HuH-7 (cell line): ENCODE measurements at regions not wholly inside any gene's neighbourhood (a gene's known extent, or its start where the extent isn't known, plus 50 kb on each side); places are given as distances from the start of the nearest gene placed in this dataset.

Experiments used
- DNase-seq: peaks from one replicate; pipeline ENCODE4 v3.0.0; 2011; ENCODE audit warnings: low spot score

DNA sequence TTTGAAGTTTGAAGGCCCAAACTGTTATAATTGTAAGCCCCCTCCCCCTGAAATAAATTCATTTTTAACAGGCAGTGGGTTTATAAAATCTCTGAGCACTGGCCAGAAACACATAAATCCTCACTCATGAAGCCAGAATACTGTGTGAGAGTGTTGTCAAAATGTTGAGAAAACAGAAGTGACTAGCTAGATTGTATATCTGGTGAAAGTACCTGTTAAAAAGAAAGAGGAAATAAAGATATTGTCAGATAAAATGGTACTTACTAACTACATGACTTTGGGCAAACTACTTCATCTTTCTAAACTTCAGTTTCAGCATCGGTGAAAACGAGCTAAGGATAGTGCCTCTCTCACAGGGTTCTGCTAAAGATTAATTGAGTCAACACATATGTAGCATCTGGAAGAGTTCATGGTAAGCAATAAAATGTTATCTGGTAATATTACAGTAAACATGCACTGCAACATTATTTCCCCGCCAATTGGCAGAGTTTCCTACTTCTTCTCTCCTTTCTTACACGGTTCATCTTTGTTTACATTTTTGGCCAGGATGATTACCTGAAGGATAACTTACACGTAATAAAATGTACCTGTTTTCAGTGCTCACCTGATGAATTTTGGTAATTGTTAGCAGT lies 202.5 kb upstream of the CHRM2 start:
- no peak for DNase-seq

DNA sequence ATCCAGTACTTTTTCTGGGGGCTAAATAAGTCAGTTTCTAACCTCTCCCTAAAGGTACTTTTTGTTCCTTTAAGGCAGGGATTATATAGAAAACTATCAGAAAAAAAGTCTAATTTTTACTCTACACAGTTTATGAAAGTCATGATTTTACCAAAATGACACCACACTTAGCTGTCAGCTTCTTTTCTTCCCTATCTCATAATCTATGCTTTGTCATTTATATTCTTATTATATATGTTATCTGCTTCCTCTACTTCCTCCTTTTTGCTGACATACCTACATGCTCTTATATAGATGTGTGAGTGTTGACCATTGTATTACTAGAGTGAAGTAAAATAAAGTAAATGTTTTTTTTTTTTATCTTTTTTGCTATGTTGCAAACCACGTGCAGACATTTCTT lies 203.9 kb upstream of the CHRM2 start:
- no peak for DNase-seq

DNA sequence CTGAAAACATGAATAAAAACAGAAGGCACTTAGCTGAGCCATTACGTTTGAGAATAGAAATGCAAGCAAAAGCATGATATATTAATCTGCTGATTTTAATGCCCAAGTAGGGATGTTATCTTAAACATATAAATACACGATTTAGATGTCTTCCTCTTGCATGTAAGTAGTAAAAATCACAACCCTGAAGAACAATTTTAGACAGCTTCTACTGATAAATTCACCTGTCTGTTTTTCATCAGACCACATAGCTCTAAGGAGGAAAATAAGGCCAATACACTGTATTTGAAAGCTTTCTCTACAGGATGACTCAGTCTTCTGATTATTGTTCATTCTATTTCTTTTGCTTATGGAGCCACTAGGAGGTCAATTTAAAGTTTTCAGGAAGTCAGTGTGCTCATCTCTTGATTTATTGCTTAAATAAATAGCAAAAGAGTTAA lies 210.9 kb upstream of the CHRM2 start:
- no peak for DNase-seq

DNA sequence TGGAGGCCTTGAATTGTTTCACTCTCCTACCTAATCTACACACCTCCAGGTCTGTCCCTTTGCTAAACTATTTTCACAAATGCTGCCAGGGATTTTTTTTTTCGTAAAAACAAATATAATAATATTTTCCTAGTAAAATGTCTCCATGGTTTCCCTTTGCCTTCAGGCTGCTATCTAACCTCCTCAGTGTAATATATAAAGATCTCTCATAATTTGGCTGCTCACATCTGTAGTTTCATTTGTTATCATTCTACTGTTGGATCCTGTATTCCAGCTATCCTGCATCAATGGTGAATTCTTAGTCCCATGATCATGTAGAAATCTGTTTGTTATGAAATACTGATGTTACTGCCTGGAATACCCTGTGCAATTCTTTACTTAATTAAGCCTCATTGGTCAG lies 211.9 kb upstream of the CHRM2 start:
- DNase-seq = no peak

DNA sequence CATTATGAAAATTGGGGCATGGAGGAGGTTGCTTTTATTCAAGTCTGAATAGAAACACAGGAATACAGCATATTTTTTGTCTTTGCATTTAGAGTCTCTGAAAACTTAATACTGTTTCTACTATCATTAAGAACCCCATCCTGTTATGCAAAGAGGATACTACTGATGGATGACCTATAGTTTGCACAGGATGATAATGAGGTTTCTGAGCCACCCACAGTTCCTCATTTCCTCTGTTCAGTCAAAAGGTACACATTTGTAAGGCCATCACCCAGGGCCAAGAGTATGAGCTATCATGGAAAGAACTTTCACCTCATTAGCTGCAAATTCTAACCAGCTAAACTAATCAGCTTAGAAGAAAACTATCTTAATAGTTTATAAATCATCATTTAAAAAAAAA lies 213.0 kb upstream of the CHRM2 start:
- no peak for DNase-seq

DNA sequence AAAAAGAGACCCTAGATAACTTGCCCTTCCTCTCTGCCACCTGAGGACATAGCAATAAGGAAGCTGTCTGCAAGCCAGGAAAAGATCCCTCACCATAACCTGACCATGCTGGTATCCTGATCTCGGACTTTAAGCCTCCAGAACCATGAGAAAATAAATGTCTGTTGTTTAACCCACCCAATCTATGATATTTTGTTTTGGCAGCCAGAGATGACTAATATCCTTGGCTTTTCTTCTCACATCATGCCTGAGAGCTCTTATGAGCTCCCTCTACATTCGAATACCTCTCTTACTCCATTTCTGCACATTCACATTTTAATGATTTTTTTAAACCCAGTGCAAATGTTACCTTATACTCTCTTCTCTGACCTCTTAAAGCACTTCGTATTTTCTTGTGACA lies 214.0 kb upstream of the CHRM2 start:
- no peak for DNase-seq

DNA sequence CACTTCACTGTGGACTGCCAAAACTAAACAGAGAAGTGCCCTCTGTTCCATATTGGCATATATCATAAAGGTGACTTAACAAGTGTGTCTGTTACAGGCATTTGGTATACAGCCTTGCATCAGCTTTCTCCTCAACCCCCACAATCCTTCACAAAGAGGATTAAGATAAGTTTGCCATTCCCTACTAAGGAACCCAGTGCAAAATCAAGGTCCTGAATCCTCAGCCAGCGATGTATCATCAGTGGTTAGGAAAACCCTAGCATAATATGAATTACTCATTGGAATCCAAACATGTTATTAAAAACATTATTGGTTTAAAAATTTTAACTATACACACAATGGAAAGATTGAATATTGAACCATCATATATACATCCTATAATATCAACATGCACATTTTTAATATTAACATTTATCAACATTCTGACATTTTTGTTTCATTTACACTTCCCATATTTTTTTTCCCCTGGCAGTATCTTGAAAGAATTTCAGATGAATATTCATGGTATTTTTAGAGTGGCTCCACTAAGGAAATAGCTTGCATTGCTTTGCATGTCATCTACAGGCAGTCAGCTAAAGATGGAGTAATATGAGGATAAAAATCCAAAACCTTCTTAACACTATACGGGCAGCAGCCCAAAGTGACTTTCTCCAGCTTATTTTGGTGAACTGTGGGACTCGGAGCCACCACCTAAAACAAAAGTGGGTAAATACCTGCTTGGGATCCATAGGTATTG lies 215.6 kb upstream of the CHRM2 start:
- no peak for DNase-seq

DNA sequence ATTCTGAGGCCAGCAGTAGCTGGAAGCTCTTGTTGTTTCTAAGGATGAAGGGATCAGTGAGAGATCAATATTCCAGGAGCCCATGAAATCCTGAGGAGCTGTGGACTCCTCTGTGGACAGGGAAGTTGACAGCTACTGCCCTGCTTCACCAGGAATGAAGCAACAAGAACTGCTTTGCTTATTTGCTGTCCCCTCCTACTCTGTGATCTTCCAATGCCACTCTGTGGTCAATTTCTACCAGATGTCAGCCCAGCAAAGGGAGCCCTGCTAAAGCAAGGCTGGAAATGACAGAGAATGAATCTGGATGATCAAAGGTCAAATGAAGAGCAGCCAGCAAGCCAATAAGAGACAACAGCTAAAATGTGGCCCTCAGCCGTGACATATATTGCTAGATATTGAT lies 227.5 kb upstream of the CHRM2 start:
- no peak for DNase-seq

DNA sequence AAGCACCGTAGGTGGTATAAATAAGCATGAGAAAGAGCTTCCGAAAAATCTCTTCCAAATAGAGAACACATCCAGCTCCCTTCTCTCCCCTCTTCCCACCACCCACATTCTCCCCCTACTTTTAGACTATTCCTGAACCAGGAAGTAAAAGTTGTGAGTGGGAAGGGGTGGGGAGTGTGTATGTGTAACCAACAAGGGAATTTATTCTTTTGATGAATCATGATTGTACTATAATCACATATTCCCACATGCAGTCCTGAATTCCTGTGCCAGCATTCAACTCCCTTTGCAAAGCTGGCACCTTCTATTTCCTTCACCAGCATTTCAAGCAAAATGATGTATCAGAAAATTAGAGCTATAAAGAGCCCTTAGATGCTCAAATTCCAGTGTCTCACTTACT lies 230.6 kb upstream of the CHRM2 start:
- DNase-seq = no peak

DNA sequence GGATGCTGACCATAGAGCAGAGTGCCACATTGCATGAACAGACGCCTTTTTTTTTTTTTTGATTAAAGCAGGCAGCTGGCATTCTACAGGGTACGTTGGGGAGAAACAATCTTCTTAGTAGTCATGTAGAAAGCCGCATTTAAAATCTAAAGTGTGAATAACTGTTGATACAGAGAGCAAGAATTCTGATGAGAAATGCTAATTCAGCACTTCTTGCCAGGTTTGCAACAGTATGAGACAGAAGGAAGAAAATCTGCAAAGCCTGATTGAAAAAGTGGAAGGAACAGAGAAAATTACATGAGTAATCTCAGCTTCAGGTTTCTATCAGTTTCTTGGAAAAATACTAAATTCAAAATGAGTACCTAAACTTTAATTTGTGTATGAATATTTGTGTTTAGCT lies 232.7 kb upstream of the CHRM2 start:
- DNase-seq = no peak

DNA sequence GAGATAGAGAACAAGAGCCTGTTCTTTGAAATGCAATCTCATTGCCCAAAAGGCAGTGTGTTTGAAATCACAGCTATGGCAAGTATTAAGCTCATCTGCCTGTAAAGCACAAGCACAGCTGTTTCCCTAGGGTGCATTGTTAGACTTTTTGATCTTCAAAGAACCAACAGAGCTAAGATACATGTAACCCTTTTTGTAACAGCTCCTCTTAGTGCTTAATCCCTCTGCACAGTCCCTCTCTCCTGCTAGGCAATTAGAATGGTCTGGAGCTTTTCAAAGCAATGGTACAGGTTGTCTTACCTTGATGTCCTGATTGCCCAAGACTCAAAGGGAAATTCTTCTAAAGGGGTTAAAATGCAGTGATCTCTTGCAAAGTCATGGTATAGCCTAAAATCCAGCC lies 249.6 kb upstream of the CHRM2 start:
- no peak for DNase-seq

DNA sequence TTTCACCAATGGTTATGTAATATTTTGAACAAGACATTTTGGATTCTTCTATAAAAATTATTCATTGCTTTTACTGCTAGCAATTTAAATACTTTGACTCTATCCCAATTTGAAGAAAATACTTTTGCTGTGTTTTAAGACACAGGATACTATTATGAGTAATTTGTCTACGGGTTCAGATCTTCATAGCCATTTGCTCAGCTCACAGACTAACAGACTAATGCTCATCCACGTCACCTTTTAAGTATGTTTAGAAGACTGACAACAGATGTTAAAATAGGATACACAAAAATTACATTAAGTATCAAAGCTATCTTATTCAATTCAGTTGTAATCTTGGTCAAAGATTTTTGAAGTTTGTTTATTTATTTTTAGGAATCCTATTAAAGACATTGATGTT lies 251.3 kb upstream of the CHRM2 start:
- no peak for DNase-seq

DNA sequence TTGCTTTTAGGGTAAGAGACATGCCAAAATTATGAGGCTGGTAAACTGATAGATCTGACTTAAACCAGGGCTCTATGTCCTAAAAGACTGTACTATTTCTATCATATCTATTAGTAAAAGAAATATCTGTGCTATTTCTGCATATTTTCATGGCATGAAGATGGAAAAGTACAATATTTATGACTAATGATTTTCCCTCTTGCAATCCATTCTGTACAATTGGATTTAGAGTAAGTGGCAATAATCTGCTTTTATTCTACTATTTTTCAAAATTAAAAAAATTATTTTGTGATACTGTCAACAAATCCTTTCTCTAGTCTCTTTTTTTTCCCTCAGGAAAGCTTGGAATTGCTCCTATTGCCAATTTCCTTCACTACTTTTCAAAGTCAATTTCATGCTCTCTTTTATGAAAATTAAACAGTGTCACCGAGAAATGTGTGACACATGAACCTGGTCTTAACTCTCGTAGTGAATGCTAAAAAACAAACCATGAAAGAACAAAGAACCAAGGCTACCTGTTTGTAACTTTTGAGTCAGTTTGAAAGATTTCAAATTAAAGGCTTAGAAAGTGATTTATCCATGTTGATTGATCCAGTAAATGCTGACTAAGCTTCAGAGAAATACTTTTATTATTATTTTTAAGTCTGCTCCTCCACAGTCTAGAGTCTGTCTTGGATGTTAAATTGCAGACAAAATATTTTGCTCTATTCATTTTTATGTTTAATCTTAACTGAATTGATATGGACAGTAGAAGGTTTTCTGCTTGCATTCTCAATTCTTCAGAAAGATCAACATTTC lies 262.7 kb upstream of the CHRM2 start:
- no peak for DNase-seq

DNA sequence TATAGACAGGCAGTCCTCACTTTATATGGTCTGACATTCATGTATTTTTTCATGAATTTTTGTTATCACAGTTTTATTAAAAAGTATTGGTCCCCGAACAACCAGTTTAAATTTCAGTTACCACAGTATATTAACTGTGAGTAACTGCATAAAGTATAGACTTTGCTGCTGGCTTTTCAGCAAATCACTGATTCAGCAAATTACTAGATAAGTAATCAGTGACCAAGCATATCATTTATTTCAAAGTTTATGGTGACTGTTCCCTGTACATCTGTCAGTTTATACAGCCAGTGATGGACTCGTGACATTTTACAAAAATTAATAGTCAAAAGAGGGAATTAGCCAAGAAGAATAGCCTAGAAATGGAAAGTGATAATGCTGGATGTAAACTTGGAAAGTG lies 266.7 kb upstream of the CHRM2 start:
- no peak for DNase-seq

DNA sequence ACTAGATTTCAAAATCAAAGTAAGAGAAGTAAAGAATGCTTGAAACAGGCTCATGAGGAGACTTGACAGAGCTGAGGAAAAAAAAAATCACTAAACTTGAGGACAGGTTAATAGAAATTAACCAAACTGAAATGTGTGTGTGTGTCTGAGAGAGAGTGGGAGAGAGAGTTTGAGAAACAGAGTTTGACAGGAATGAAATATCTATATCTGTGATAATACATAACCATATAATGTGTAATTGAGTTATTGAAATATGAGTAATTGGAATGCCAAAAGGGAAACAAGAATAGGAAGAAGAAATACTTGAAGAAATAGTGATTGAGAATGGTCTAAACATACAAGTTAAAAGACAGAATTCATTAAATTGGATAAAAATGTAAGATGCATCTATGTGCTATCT lies 268.0 kb upstream of the CHRM2 start:
- DNase-seq = no peak

DNA sequence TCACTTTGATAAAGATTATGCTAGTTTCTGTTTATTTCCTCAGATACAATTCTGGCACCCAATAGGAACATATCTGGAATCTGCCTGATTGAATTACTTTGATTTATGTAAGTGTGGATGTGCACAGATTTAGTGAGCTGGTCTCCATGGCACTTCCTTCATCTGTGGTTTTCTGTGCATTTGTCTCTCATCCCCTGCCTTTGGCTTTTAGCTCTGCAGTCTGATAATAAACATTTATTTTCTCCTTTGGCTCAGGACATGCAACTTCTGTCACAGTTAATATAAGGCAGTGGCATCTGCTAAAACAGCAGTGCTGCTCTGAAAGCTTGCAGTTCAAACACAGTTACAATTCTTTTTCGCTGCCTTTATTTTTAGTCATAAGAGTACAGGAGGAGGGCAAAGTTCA lies 273.7 kb upstream of the CHRM2 start:
- DNase-seq = no peak

DNA sequence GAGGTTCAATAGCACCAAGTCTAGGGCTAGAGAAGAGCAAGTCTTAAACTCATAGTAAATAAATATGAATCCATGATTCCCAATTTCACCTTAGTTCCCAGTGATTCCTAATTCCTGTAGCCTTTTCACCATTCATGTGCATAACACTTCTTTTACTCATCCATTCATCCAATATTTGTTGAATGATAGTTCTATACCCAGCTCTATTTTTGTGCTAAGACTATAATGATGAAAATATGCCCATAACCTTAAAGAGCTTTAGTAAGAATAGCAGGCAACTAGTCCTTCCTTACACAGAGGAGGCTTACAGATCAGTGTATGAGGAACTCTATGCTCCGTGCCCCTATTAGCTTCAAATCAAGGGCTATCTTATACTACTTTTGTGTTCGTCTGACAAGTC lies 280.2 kb upstream of the CHRM2 start:
- no peak for DNase-seq

DNA sequence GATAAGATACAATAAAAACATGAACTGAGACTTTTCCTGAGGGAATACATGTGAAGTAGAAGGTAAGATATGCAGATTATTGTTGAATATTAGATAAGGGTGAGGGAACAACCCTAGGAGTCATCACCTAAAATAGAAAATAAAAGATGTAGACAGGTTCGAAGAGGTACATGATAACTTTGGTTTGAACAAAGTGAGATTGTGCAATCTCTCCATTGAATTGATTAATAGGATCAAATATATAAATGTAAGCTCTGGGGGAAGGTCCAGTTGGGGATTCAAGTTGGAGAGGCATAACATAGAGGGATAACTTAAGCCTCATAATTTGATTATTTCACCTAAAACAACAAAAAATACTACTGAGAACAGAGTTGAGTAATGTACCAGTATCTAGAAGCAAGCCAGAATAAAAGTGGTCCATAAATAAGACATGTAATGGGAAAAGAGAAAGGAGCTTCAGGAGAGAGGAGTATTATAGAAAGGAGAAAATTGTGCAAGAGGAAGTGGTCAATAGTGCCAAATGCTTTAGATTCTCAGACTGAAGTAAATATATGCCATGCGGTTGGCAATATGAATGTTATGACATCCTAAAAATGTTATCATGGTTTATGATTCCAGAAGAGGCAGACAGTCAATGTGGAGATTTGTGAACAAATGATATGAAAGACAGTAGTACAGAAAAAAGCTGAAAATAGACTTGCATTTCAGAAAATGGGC lies 282.3 kb upstream of the CHRM2 start:
- DNase-seq = no peak

DNA sequence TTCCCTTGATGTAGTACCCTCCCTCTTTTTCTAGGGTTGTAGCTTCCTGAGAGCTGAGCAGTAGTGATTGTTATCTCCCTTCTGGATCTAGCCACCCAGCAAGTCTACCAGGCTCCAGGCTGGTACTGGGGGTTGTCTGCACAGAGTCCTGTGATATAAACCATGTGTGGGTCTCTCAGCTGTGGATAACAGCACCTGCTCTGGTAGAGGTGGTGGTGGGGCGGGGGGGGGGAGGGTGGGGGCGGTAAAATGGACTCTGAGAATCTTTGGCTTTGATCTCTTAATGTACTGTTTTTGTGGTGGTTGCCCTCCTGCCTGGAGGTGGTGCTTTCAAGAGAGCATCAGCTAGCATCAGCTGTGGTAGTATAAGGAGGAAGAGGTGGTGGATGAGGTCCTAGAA lies 302.0 kb upstream of the CHRM2 start:
- no peak for DNase-seq

DNA sequence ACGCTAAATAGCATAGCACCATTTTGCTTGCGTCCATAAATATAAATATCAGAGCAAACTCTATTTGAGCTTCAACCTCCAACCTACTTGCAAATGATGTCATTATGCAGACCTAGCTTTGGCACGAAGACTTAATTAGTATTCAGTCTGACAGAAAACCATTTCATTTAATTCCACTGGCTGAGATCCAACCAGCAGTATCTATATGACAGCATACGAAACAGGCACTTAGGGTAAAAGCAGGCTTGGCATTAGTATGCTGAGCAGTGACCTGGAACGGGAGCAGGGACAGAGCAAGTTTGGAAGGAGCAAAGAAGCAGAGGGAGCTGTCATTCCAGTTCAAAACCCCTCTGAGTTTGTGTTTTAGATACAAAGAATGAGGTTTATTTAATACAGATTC lies 312.5 kb upstream of the CHRM2 start:
- no peak for DNase-seq

DNA sequence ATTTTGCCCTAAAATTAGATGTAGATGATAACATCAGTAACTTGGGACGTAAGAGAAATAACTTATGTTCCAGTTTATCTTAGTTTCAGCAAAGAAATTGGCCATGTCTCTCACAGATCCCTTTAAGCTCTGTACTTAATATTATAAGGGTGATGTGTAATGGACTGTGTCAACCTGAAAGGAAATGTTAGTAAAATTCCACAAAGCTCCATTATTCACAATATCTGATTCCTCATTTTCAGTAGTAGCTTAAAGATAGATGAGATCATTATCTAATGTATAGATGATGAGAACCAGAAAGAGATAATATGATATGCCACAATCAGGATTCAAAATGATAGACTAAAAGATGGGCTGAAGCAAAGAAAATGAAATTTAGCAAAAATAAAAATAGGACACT lies 316.8 kb upstream of the CHRM2 start:
- no peak for DNase-seq

DNA sequence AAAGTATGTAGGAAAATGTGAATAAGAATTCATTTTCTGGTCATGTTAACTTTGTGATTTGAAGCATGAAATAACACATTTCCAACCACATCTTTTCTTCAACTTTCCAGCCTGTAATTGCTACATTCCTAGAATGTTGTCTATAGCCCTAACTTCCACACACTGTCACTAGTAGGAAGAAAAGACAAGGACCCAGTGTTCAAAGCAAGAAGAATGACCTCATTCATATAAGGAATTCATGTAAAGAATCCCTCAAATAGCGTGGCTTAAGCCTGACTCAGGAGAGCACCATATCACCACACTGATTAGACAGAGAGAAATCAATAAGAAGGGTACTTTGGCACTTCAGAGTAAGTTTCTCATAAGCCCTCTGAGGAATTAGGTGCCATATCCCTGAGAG lies 318.7 kb upstream of the CHRM2 start:
- DNase-seq = no peak

DNA sequence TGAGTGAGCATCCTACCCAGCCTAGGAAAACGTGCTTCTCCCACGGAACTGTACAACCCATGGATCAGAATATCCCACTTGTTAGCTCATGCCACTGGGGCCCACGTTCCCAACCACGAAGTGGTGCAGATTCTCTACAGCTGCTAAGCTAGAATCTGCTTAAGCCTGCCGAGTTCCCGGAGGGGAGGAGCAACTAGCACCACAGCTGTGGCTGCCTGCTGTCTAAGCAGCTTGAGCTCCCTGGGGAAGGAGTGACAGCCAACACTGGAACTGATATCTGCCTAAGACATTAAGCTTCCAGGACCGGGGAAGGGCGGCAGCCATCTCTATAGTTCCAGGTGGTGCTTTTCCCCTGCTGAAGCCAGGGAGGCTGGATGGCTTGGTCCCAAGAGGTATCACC lies 334.7 kb upstream of the CHRM2 start:
- DNase-seq = no peak
